Vagina (tissue), 2 donors: ENCODE measurements at regions not wholly inside any gene's neighbourhood (a gene's known extent, or its start where the extent isn't known, plus 50 kb on each side); places are given as distances from the start of the nearest gene placed in this dataset.

Experiments used
- DNase-seq, 2 donors: peaks; one replicate each; pipeline ENCODE4 v3.0.0-alpha.2; 2017; ENCODE audit errors: extremely low spot score in 2 of 2
- H3K27ac ChIP-seq: fragments of 200-600 bp; sonication (generic); one replicate; pipeline ENCODE4 v1.5.1; 2019
- H3K27me3 ChIP-seq: fragments of 200-600 bp; sonication (generic); one replicate; pipeline ENCODE4 v1.5.1; 2019
- H3K36me3 ChIP-seq, 2 donors: fragments of 200-600 bp; sonication (generic); one replicate each; pipeline ENCODE4 v1.5.1; 2017 to 2019
- H3K4me1 ChIP-seq: fragments of 200-600 bp; sonication (generic); one replicate; pipeline ENCODE4 v1.5.1; 2019
- H3K4me3 ChIP-seq, 2 donors: fragments of 200-600 bp; sonication (generic); 1 replicate in 1 of 2; 2 replicates in 1 of 2; pipeline ENCODE4 v1.5.1; 2016 to 2019
- H3K9me3 ChIP-seq: fragments of 200-600 bp; sonication (generic); one replicate; pipeline ENCODE4 v1.5.1; 2019
- CTCF ChIP-seq, 3 experiments: fragments of 450-650 bp in 2 of 3; fragments of 200-600 bp in 1 of 3; sonication (generic) in 1 of 3; IDR thresholded peaks; one replicate each; pipeline ENCODE4 v1.5.1; 2017 to 2019; ENCODE audit warnings: antibody characterized with exemption in 3 of 3, mild to moderate bottlenecking in 2 of 3, moderate library complexity in 2 of 3
- POLR2A ChIP-seq, 2 donors: fragments of 450-650 bp; IDR thresholded peaks; one replicate each; pipeline ENCODE4 v1.6.1; 2017; ENCODE audit warnings: antibody characterized with exemption in 2 of 2, mild to moderate bottlenecking in 2 of 2, moderate library complexity in 2 of 2
- POLR2AphosphoS5 ChIP-seq, 2 donors: sonication (generic); formaldehyde crosslinking; IDR thresholded peaks; one replicate each; pipeline ENCODE4 v1.9.0; 2017; ENCODE audit warnings: antibody characterized with exemption in 2 of 2, mild to moderate bottlenecking in 2 of 2, low read depth in 1 of 2; ENCODE audit not compliant: insufficient read depth in 1 of 2
- intact Hi-C: fragments of 100-400 bp; cut with DNase I; formaldehyde crosslinking; loops from one replicate; pipeline ENCODE4 v1.15.1; 2023

- Histone ChIP-seq H3K27me3 (no peaks in the 10 kb centered on the region), H3K27ac (no peak overlapping the region), H3K36me3 (no peaks in the 10 kb centered on the region), H3K4me3 (no peak overlapping the region), H3K4me1 (no peaks in the 10 kb centered on the region), H3K9me3 (no peaks in the 10 kb centered on the region)
- intact Hi-C loops: no loop called here
- no peak for DNase-seq
- TF ChIP-seq POLR2A (IDR thresholded peaks at IDR 0.05) (no peak), POLR2AphosphoS5 (IDR thresholded peaks at IDR 0.05; ENCODE audit: insufficient read depth in 1 of 2, low read depth in 1 of 2) (no peak), CTCF (IDR thresholded peaks at IDR 0.05) (no peak)
These were observed 513.2 kb upstream of the GOLIM4 start for GRCh38 chr3:168608926-168609325.

- no peak for DNase-seq
These were observed 509.0 kb upstream of the GOLIM4 start for GRCh38 chr3:168604767-168605166.

GRCh38 chr3:168598250-168598649 is 502.5 kb upstream of the GOLIM4 start:
- H3K4me3 ChIP-seq: no peak overlapping the region
- DNase-seq: no peak
- H3K36me3 ChIP-seq: no peaks in the 10 kb centered on the region
- no peak for TF ChIP-seq CTCF (IDR thresholded peaks at IDR 0.05)
- no peak for TF ChIP-seq POLR2A (IDR thresholded peaks at IDR 0.05)
- TF ChIP-seq POLR2AphosphoS5 (IDR thresholded peaks at IDR 0.05; ENCODE audit: insufficient read depth in 1 of 2, low read depth in 1 of 2): no peak
- H3K4me1 ChIP-seq: no peaks in the 10 kb centered on the region
- no peak overlapping the region for H3K27ac ChIP-seq
- intact Hi-C loops: no loop called here
- no peaks in the 10 kb centered on the region for H3K9me3 ChIP-seq
- no peaks in the 10 kb centered on the region for H3K27me3 ChIP-seq

More at GRCh38 chr3:168604767-168605166, 509.0 kb upstream of the GOLIM4 start:
- no peak overlapping the region for H3K4me3 ChIP-seq
- H3K4me1 ChIP-seq: no peaks in the 10 kb centered on the region
- no peaks in the 10 kb centered on the region for H3K27me3 ChIP-seq
- TF ChIP-seq CTCF (IDR thresholded peaks at IDR 0.05): no peak
- no peak for TF ChIP-seq POLR2A (IDR thresholded peaks at IDR 0.05)
- no peak for TF ChIP-seq POLR2AphosphoS5 (IDR thresholded peaks at IDR 0.05; ENCODE audit: insufficient read depth in 1 of 2, low read depth in 1 of 2)
- H3K27ac ChIP-seq: no peak overlapping the region
- no peaks in the 10 kb centered on the region for H3K9me3 ChIP-seq
- no peaks in the 10 kb centered on the region for H3K36me3 ChIP-seq
- intact Hi-C loops: no loop called here

GRCh38 chr3:168596175-168596823 is 500.6 kb upstream of the GOLIM4 start:
- H3K36me3 ChIP-seq: no peaks in the 10 kb centered on the region
- no peak for DNase-seq
- no peak for TF ChIP-seq CTCF (IDR thresholded peaks at IDR 0.05)
- no peak for TF ChIP-seq POLR2A (IDR thresholded peaks at IDR 0.05)
- TF ChIP-seq POLR2AphosphoS5 (IDR thresholded peaks at IDR 0.05; ENCODE audit: insufficient read depth in 1 of 2, low read depth in 1 of 2): no peak
- H3K27me3 ChIP-seq: no peaks in the 10 kb centered on the region
- intact Hi-C loops: no loop called here
- no peaks in the 10 kb centered on the region for H3K4me1 ChIP-seq
- no peaks in the 10 kb centered on the region for H3K9me3 ChIP-seq
- H3K27ac ChIP-seq: no peak overlapping the region
- no peak overlapping the region for H3K4me3 ChIP-seq

- no peak for DNase-seq
- Histone ChIP-seq H3K4me1 (no peaks in the 10 kb centered on the region), H3K27ac (no peak overlapping the region), H3K4me3 (no peak overlapping the region), H3K36me3 (no peaks in the 10 kb centered on the region), H3K27me3 (no peaks in the 10 kb centered on the region), H3K9me3 (no peaks in the 10 kb centered on the region)
- no peak for TF ChIP-seq POLR2A (IDR thresholded peaks at IDR 0.05)
- intact Hi-C loops: no loop called here
These were observed 495.9 kb upstream of the GOLIM4 start for GRCh38 chr3:168591587-168591986.
